HUES48 (cell line): ENCODE measurements at regions not wholly inside any gene's neighbourhood (a gene's known extent, or its start where the extent isn't known, plus 50 kb on each side); places are given as distances from the start of the nearest gene placed in this dataset.

Experiments used
- H3K27ac ChIP-seq: one replicate; pipeline ENCODE4 v1.7.0; 2013; ENCODE audit warnings: low read depth, low read length, inconsistent platforms
- H3K27me3 ChIP-seq: 2 replicates; pipeline ENCODE4 v1.6.1; 2013; ENCODE audit warnings: mild to moderate bottlenecking, low read length; ENCODE audit not compliant: control insufficient read depth, insufficient read depth
- H3K36me3 ChIP-seq: 2 replicates; pipeline ENCODE4 v1.6.1; 2013; ENCODE audit warnings: low read length; ENCODE audit not compliant: control insufficient read depth, insufficient read depth
- H3K4me1 ChIP-seq: 2 replicates; pipeline ENCODE4 v1.6.1; 2013; ENCODE audit warnings: mild to moderate bottlenecking, low read length; ENCODE audit not compliant: control insufficient read depth, insufficient read depth
- H3K4me3 ChIP-seq: 2 replicates; pipeline ENCODE4 v1.5.1; 2013; ENCODE audit warnings: mild to moderate bottlenecking, low read depth, low read length
- H3K9ac ChIP-seq: 2 replicates; pipeline ENCODE4 v1.6.1; 2013; ENCODE audit warnings: mild to moderate bottlenecking, low read depth, low read length, moderate library complexity
- H3K9me3 ChIP-seq: 2 replicates; pipeline ENCODE4 v1.6.1; 2013; ENCODE audit warnings: low read length; ENCODE audit not compliant: control insufficient read depth, insufficient read depth

GRCh38 chr5:51987239-51987638 lies 604.0 kb downstream of the ISL1 start:
- Histone ChIP-seq H3K27me3 (no peaks in the 10 kb centered on the region), H3K36me3 (no peaks in the 10 kb centered on the region), H3K27ac (no peak overlapping the region), H3K9me3 (no peaks in the 10 kb centered on the region), H3K4me1 (peaks cover 4% of the 10 kb centered on the region; the same call in 1 of the 2 replicates), H3K9ac (no peak overlapping the region), H3K4me3 (no peak overlapping the region)

GRCh38 chr5:51987669-51988209 lies 604.5 kb downstream of the ISL1 start:
- H3K9me3 ChIP-seq = no peaks in the 10 kb centered on the region
- no peaks in the 10 kb centered on the region for H3K27me3 ChIP-seq
- H3K4me1 ChIP-seq = peaks cover 4% of the 10 kb centered on the region; the same call in 1 of the 2 replicates
- H3K27ac ChIP-seq = no peak overlapping the region
- no peak overlapping the region for H3K9ac ChIP-seq
- no peaks in the 10 kb centered on the region for H3K36me3 ChIP-seq
- no peak overlapping the region for H3K4me3 ChIP-seq

- H3K4me1 ChIP-seq = no peaks in the 10 kb centered on the region
- no peak overlapping the region for H3K27ac ChIP-seq
- no peaks in the 10 kb centered on the region for H3K27me3 ChIP-seq
- no peak overlapping the region for H3K4me3 ChIP-seq
- no peaks in the 10 kb centered on the region for H3K36me3 ChIP-seq
- H3K9ac ChIP-seq = no peak overlapping the region
- no peaks in the 10 kb centered on the region for H3K9me3 ChIP-seq
Observed at GRCh38 chr5:51988634-51989033, 605.4 kb downstream of the ISL1 start.

- Histone ChIP-seq H3K27me3 (no peaks in the 10 kb centered on the region), H3K36me3 (no peaks in the 10 kb centered on the region), H3K4me3 (no peak overlapping the region), H3K27ac (no peak overlapping the region), H3K9me3 (no peaks in the 10 kb centered on the region), H3K9ac (no peak overlapping the region), H3K4me1 (no peaks in the 10 kb centered on the region)
Observed at GRCh38 chr5:51990241-51990640, 607.0 kb downstream of the ISL1 start.

- H3K4me1 ChIP-seq = no peaks in the 10 kb centered on the region
- no peak overlapping the region for H3K4me3 ChIP-seq
- H3K36me3 ChIP-seq = no peaks in the 10 kb centered on the region
- H3K9ac ChIP-seq = no peak overlapping the region
- H3K9me3 ChIP-seq = no peaks in the 10 kb centered on the region
- no peak overlapping the region for H3K27ac ChIP-seq
- no peaks in the 10 kb centered on the region for H3K27me3 ChIP-seq
Observed at GRCh38 chr5:51990661-51991180, 607.5 kb downstream of the ISL1 start.

- no peak overlapping the region for H3K9ac ChIP-seq
- no peaks in the 10 kb centered on the region for H3K36me3 ChIP-seq
- no peak overlapping the region for H3K4me3 ChIP-seq
- H3K4me1 ChIP-seq = no peaks in the 10 kb centered on the region
- no peak overlapping the region for H3K27ac ChIP-seq
- H3K9me3 ChIP-seq = no peaks in the 10 kb centered on the region
- H3K27me3 ChIP-seq = no peaks in the 10 kb centered on the region
Observed at GRCh38 chr5:51991940-51992339, 608.7 kb downstream of the ISL1 start.

GRCh38 chr5:51995773-51996306 lies 612.6 kb downstream of the ISL1 start:
- no peaks in the 10 kb centered on the region for H3K27me3 ChIP-seq
- H3K4me1 ChIP-seq = 0 out of 2 replicates have a peak, but pooled peaks cover 5% of the 10 kb centered on the region
- H3K9ac ChIP-seq = no peak overlapping the region
- H3K27ac ChIP-seq = no peak overlapping the region
- H3K4me3 ChIP-seq = no peak overlapping the region
- no peaks in the 10 kb centered on the region for H3K9me3 ChIP-seq
- H3K36me3 ChIP-seq = no peaks in the 10 kb centered on the region

- H3K27me3 ChIP-seq = no peaks in the 10 kb centered on the region
- H3K36me3 ChIP-seq = no peaks in the 10 kb centered on the region
- no peak overlapping the region for H3K9ac ChIP-seq
- no peak overlapping the region for H3K4me3 ChIP-seq
- H3K4me1 ChIP-seq = 0 out of 2 replicates have a peak, but pooled peaks cover 5% of the 10 kb centered on the region
- H3K27ac ChIP-seq = no peak overlapping the region
- H3K9me3 ChIP-seq = no peaks in the 10 kb centered on the region
Observed at GRCh38 chr5:51996356-51996861, 613.2 kb downstream of the ISL1 start.

GRCh38 chr5:51997500-51997899 lies 614.3 kb downstream of the ISL1 start:
- Histone ChIP-seq H3K9me3 (no peaks in the 10 kb centered on the region), H3K4me3 (no peak overlapping the region), H3K27me3 (no peaks in the 10 kb centered on the region), H3K4me1 (0 out of 2 replicates have a peak, but pooled peaks cover 5% of the 10 kb centered on the region), H3K36me3 (no peaks in the 10 kb centered on the region), H3K9ac (no peak overlapping the region), H3K27ac (no peak overlapping the region)

- H3K4me3 ChIP-seq = no peak overlapping the region
- H3K9ac ChIP-seq = no peak overlapping the region
- 0 out of 2 replicates have a peak, but pooled peaks cover 5% of the 10 kb centered on the region for H3K4me1 ChIP-seq
Observed at GRCh38 chr5:51997949-51998348, 614.7 kb downstream of the ISL1 start.

GRCh38 chr5:52007230-52007858 lies 624.1 kb downstream of the ISL1 start:
- no peaks in the 10 kb centered on the region for H3K9me3 ChIP-seq
- H3K27ac ChIP-seq = no peak overlapping the region
- no peaks in the 10 kb centered on the region for H3K4me1 ChIP-seq
- H3K9ac ChIP-seq = no peak overlapping the region
- H3K4me3 ChIP-seq = no peak overlapping the region
- no peaks in the 10 kb centered on the region for H3K36me3 ChIP-seq
- H3K27me3 ChIP-seq = no peaks in the 10 kb centered on the region

More at GRCh38 chr5:51997949-51998348, 614.7 kb downstream of the ISL1 start:
- Histone ChIP-seq H3K27me3 (no peaks in the 10 kb centered on the region), H3K9me3 (no peaks in the 10 kb centered on the region), H3K27ac (no peak overlapping the region), H3K36me3 (no peaks in the 10 kb centered on the region)
